ENCODE measurements at regions not wholly inside any gene's neighbourhood (a gene's known extent, or its start where the extent isn't known, plus 50 kb on each side); places are given as distances from the start of the nearest gene placed in this dataset.

- Histone ChIP-seq H3K4me2 (no peak overlapping the region), H4K20me1 (ENCODE audit: insufficient read depth) (no peaks in the 10 kb centered on the region), H3K36me3 (ENCODE audit: insufficient read depth) (no peaks in the 10 kb centered on the region), H3K79me2 (ENCODE audit: insufficient read depth, low read depth) (no peaks in the 10 kb centered on the region), H3K9ac (no peak overlapping the region), H3K27ac (no peak overlapping the region), H2AFZ (ENCODE audit: low read depth) (no peak overlapping the region), H3K4me1 (ENCODE audit: low read depth, poor library complexity, severe bottlenecking) (no peaks in the 10 kb centered on the region), H3K4me3 (IDR thresholded peaks at IDR 0.05; ENCODE audit: insufficient read depth, low read depth, low read length) (no peak overlapping the region), H3K27me3 (ENCODE audit: insufficient read depth, low read depth) (no peaks in the 10 kb centered on the region)
- no peak for TF ChIP-seq CTCF (conservative IDR thresholded peaks at IDR 0.05; ENCODE audit: low read depth, low read length)
Observed at GRCh38 chr5:98982880-98983279, 54.1 kb upstream of the CHD1 start.

Data from KMS-11 (cell line).